Neural progenitor cell (in vitro differentiated cells): ENCODE measurements at regions not wholly inside any gene's neighbourhood (a gene's known extent, or its start where the extent isn't known, plus 50 kb on each side); places are given as distances from the start of the nearest gene placed in this dataset.
"Not testable (repeated sequence)": the region's sequence is repeated elsewhere in the genome, so short reads cannot be mapped to it uniquely, and the experiment has no call there.

ENCODE experiments used
- CTCF ChIP-seq: fragments of 200-600 bp; sonication (generic); IDR thresholded peaks from 2 replicates; pipeline ENCODE4 v1.5.1; 2017; ENCODE audit warnings: antibody characterized with exemption, mild to moderate bottlenecking
- EZH2 ChIP-seq: fragments of 200-600 bp; sonication (generic); IDR thresholded peaks from 2 replicates; pipeline ENCODE4 v1.6.1; 2017; ENCODE audit warnings: antibody characterized with exemption, mild to moderate bottlenecking, moderate library complexity

DNA sequence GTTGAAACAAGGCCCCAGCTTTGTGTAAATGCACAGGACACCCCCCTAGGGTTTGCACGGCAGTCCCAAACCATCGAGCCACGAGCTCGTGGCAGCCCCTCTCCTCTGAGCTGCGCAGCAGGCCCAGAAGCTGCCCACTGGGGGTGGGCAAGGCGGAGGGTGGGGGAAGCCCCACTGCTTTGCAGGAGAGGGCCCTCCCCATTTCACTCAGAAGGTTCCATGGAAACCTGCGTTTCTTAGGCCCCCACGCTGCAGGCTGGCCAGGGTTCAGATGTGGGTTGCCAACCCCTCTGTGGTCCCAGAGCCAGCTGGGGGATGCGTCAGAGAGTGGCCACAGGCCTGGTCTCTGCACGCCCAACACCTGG lies 303.2 kb downstream of the CCDC74A start:
- TF ChIP-seq CTCF, EZH2: not testable (repeated sequence)
